Loucy (cell line): ENCODE measurements at regions not wholly inside any gene's neighbourhood (a gene's known extent, or its start where the extent isn't known, plus 50 kb on each side); places are given as distances from the start of the nearest gene placed in this dataset.

Source experiments
- EZH2phosphoT487 ChIP-seq: fragments of 200-600 bp; IDR thresholded peaks from 2 replicates; pipeline ENCODE4 v1.6.1; 2018; ENCODE audit warnings: antibody characterized with exemption, mild to moderate bottlenecking, moderate library complexity, borderline replicate concordance
- TF ChIP-seq, protein P1 (sequence below): fragments of 200-600 bp; sonication (generic); conservative IDR thresholded peaks from 2 replicates; pipeline ENCODE4 v1.5.1; 2014; ENCODE audit warnings: mild to moderate bottlenecking, antibody characterized with exemption, low read length

DNA sequence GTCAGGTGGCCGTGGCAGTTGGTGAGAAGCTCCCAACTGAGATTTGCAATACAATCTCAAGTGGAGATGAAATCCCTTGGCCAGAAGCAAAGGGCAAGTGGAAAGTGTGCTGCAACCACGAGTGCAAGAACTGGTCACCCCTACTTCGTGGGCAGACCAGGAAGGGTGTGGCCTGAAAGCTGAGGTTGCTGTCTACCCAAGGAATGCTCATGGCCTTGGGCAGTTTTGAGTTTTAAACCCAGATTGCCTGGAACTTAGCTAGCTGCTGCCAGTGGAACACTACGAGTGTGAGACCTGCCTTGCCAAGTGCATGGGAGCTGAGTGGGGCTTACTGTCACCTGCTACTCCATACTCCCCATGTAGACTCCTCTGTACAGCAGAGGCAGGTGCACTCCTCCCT is 113.3 kb upstream of the FAT3 start:
- TF ChIP-seq, protein P1, sequence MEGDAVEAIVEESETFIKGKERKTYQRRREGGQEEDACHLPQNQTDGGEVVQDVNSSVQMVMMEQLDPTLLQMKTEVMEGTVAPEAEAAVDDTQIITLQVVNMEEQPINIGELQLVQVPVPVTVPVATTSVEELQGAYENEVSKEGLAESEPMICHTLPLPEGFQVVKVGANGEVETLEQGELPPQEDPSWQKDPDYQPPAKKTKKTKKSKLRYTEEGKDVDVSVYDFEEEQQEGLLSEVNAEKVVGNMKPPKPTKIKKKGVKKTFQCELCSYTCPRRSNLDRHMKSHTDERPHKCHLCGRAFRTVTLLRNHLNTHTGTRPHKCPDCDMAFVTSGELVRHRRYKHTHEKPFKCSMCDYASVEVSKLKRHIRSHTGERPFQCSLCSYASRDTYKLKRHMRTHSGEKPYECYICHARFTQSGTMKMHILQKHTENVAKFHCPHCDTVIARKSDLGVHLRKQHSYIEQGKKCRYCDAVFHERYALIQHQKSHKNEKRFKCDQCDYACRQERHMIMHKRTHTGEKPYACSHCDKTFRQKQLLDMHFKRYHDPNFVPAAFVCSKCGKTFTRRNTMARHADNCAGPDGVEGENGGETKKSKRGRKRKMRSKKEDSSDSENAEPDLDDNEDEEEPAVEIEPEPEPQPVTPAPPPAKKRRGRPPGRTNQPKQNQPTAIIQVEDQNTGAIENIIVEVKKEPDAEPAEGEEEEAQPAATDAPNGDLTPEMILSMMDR = no peak
- TF ChIP-seq EZH2phosphoT487 = no peak
